SU-DHL-6 (cell line): ENCODE measurements at regions not wholly inside any gene's neighbourhood (a gene's known extent, or its start where the extent isn't known, plus 50 kb on each side); places are given as distances from the start of the nearest gene placed in this dataset.

Experiments
- EZH2phosphoT487 ChIP-seq: fragments of 200-600 bp; sonication (generic), shearing (Covaris generic); conservative IDR thresholded peaks from 2 replicates; pipeline ENCODE4 v1.6.1; 2018; ENCODE audit warnings: mild to moderate bottlenecking, antibody characterized with exemption, low read length, moderate library complexity, mixed read lengths
- TF ChIP-seq, protein P1 (sequence below): fragments of 200-600 bp; sonication (generic); IDR thresholded peaks from one replicate; pipeline ENCODE4 v1.5.1; 2017; ENCODE audit warnings: antibody characterized with exemption, mild to moderate bottlenecking, low read length, moderate library complexity; ENCODE audit not compliant: insufficient read depth, poor library complexity, severe bottlenecking

DNA sequence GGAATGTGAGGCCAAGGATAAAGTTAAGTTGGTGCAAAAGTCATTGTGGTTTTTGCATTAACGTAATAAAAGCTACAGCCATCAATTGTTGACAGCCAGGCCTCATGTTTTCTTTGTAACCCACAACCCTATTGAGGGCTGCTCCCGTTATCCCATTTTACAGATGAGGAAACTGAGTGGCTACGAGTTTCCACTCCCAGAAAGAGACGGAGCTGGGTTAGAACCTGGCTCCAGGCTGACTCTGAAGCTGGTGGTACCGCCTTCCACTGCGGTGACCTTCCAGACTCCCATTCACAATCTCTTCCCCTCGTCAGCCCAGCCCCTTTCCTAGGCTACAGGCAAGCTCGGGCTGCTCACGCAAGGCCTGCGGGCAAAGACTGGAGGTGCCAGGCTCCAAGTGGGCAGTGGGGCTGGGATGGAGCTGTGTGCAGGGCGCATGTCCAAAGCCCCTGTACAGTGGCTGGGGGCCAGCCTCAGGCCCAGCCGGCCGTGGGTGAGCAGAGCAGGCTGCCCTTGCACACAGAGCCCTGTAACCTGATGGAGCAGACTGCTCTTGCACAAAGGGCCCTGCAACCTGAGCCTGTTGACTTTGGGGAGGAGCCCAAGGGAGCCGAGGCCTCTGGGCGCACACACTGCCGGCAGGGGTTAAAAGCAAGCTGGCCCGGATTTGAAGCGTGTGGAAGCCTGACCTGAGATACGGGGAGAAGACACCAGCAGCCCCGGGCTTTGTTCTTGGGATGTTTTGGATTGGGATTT, 97.4 kb upstream of the TMPRSS2 start:
- TF ChIP-seq, protein P1, sequence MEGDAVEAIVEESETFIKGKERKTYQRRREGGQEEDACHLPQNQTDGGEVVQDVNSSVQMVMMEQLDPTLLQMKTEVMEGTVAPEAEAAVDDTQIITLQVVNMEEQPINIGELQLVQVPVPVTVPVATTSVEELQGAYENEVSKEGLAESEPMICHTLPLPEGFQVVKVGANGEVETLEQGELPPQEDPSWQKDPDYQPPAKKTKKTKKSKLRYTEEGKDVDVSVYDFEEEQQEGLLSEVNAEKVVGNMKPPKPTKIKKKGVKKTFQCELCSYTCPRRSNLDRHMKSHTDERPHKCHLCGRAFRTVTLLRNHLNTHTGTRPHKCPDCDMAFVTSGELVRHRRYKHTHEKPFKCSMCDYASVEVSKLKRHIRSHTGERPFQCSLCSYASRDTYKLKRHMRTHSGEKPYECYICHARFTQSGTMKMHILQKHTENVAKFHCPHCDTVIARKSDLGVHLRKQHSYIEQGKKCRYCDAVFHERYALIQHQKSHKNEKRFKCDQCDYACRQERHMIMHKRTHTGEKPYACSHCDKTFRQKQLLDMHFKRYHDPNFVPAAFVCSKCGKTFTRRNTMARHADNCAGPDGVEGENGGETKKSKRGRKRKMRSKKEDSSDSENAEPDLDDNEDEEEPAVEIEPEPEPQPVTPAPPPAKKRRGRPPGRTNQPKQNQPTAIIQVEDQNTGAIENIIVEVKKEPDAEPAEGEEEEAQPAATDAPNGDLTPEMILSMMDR: no peak
- TF ChIP-seq EZH2phosphoT487: no peak
